Upper lobe of left lung (tissue), 6 donors: ENCODE measurements at regions not wholly inside any gene's neighbourhood (a gene's known extent, or its start where the extent isn't known, plus 50 kb on each side); places are given as distances from the start of the nearest gene placed in this dataset.

Experiments used
- ATAC-seq, 2 donors: fragments of 200-7000 bp; cut with Tn5 transposase; one replicate each; pipeline ENCODE4 v1.9.1; 2022; ENCODE audit warnings: mild to moderate bottlenecking in 2 of 2, moderate library complexity in 2 of 2; ENCODE audit not compliant: low FRiP score in 2 of 2
- DNase-seq, 2 donors: peaks; one replicate each; pipeline ENCODE4 v3.0.0-alpha.2; 2019 to 2020
- H3K27ac ChIP-seq, 4 donors: fragments of 200-600 bp; sonication (generic); one replicate each; pipeline ENCODE4 v1.5.1; 2016 to 2019
- H3K27me3 ChIP-seq, 4 donors: fragments of 200-600 bp; sonication (generic); one replicate each; pipeline ENCODE4 v1.5.1; 2017 to 2019
- H3K36me3 ChIP-seq, 4 donors: fragments of 200-600 bp; sonication (generic); one replicate each; pipeline ENCODE4 v1.5.1; 2016 to 2019
- H3K4me1 ChIP-seq, 4 donors: fragments of 200-600 bp; sonication (generic); one replicate each; pipeline ENCODE4 v1.5.1; 2018 to 2019
- H3K4me3 ChIP-seq, 4 donors: fragments of 200-600 bp; sonication (generic); one replicate each; pipeline ENCODE4 v1.5.1; 2017 to 2019; ENCODE audit warnings: mild to moderate bottlenecking in 2 of 4, moderate library complexity in 1 of 4
- H3K9me3 ChIP-seq, 4 donors: fragments of 200-600 bp; sonication (generic); one replicate each; pipeline ENCODE4 v1.5.1; 2018 to 2019
- CTCF ChIP-seq, 6 experiments: fragments of 450-650 bp in 4 of 6; fragments of 200-600 bp in 2 of 6; sonication (generic) in 2 of 6; IDR thresholded peaks; one replicate each; pipeline ENCODE4 v1.5.1; 2016 to 2019; ENCODE audit warnings: antibody characterized with exemption in 6 of 6
- EP300 ChIP-seq, 4 donors: sonication (generic); formaldehyde crosslinking; IDR thresholded peaks; one replicate each; pipeline ENCODE4 v1.5.1; 2017; ENCODE audit warnings: antibody characterized with exemption in 4 of 4, control low read depth in 2 of 4
- POLR2A ChIP-seq, 4 donors: fragments of 450-650 bp; IDR thresholded peaks; one replicate each; pipeline ENCODE4 v1.5.1; 2016 to 2017; ENCODE audit warnings: antibody characterized with exemption in 4 of 4, mild to moderate bottlenecking in 2 of 4
- POLR2AphosphoS5 ChIP-seq, 2 donors: sonication (generic); formaldehyde crosslinking; IDR thresholded peaks; one replicate each; pipeline ENCODE4 v1.5.1; 2017; ENCODE audit warnings: antibody characterized with exemption in 2 of 2
- WGBS, 2 donors: methylation state at CpG; one replicate each; pipeline ENCODE4 v1.1.5; 2017 to 2018; 5-methylcytosine and 5-hydroxymethylcytosine counted together
- donor health status: DM: no; HTN: no; CAD: no; lungs with moderate emphysema.
- donor health status: DM: no; HTN: yes; CAD: no; lungs with severe emphysema.

GRCh38 chr6:154580397-154581135 is 70.1 kb upstream of the CNKSR3 start:
- ATAC-seq = no peak
- H3K4me3 ChIP-seq = no peak overlapping the region
- no peaks in the 10 kb centered on the region for H3K9me3 ChIP-seq
- no peaks in the 10 kb centered on the region for H3K36me3 ChIP-seq
- DNase-seq = no peak
- no peak for TF ChIP-seq POLR2A (IDR thresholded peaks at IDR 0.05)
- no peak for TF ChIP-seq CTCF (IDR thresholded peaks at IDR 0.05)
- TF ChIP-seq POLR2AphosphoS5 (IDR thresholded peaks at IDR 0.05) = no peak
- TF ChIP-seq EP300 (IDR thresholded peaks at IDR 0.05) = no peak
- H3K27ac ChIP-seq = no peak overlapping the region
- H3K4me1 ChIP-seq = no peaks in the 10 kb centered on the region
- no peaks in the 10 kb centered on the region for H3K27me3 ChIP-seq

- ATAC-seq = no peak
These were observed 72.2 kb upstream of the CNKSR3 start for GRCh38 chr6:154582696-154583095.

DNA sequence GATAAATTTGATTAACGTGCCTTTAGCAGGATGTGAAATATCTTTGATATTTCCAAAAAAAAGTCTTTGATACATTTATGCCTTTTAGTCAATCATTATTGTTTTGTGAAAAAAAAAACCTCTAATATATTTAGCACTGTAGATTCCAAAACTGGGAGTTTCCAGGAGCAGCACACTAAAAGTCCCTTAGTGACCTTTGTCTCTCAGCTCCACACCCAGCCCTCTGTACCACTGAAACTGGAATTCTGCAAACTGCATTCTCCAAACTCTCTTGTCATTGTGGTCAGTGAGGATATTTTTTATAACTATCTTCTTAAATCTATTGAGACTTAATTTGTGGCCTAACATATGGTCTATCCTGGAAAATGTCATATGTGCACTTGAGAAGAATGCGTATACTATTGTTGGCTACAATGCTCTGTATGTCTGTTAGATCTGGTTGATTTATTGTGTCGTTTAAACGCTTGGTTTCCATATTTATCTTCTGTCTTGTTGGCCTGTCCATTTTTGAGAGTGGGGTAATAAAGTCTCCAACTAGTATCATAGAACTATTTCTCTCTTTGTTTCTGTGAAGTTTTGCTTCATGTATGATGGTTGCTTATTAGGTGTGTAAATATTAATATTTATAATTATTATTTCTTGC is 73.2 kb upstream of the CNKSR3 start:
- Histone ChIP-seq H3K4me3 (no peak overlapping the region), H3K27me3 (no peaks in the 10 kb centered on the region), H3K36me3 (no peaks in the 10 kb centered on the region), H3K4me1 (no peaks in the 10 kb centered on the region), H3K9me3 (no peaks in the 10 kb centered on the region), H3K27ac (no peak overlapping the region)
- 86 to 97% methylated on average over 4 of the region's 4 CpGs for WGBS, 2 donors
- DNase-seq (no peak), ATAC-seq (no peak)
- no peak for TF ChIP-seq POLR2A (IDR thresholded peaks at IDR 0.05)
- TF ChIP-seq EP300 (IDR thresholded peaks at IDR 0.05) = no peak
- no peak for TF ChIP-seq POLR2AphosphoS5 (IDR thresholded peaks at IDR 0.05)
- TF ChIP-seq CTCF (IDR thresholded peaks at IDR 0.05) = no peak

More at GRCh38 chr6:154582696-154583095, 72.2 kb upstream of the CNKSR3 start:
- Histone ChIP-seq H3K4me3 (no peak overlapping the region), H3K36me3 (no peaks in the 10 kb centered on the region), H3K27ac (no peak overlapping the region), H3K9me3 (no peaks in the 10 kb centered on the region), H3K4me1 (no peaks in the 10 kb centered on the region), H3K27me3 (no peaks in the 10 kb centered on the region)
- 69 to 78% methylated on average over 1 of the region's 1 CpG for WGBS, 2 donors
- TF ChIP-seq CTCF (IDR thresholded peaks at IDR 0.05) = no peak
- TF ChIP-seq EP300 (IDR thresholded peaks at IDR 0.05) = no peak
- no peak for DNase-seq

- Histone ChIP-seq H3K4me3 (no peak overlapping the region), H3K27ac (no peak overlapping the region), H3K27me3 (no peaks in the 10 kb centered on the region), H3K9me3 (no peaks in the 10 kb centered on the region), H3K4me1 (no peaks in the 10 kb centered on the region), H3K36me3 (no peaks in the 10 kb centered on the region)
- no peak for DNase-seq
- 49 to 53% methylated on average over 4 of the region's 4 CpGs for WGBS, 2 donors
- ATAC-seq = no peak
- TF ChIP-seq CTCF (IDR thresholded peaks at IDR 0.05) = no peak
These were observed 80.3 kb upstream of the CNKSR3 start for GRCh38 chr6:154590756-154591155.

DNA sequence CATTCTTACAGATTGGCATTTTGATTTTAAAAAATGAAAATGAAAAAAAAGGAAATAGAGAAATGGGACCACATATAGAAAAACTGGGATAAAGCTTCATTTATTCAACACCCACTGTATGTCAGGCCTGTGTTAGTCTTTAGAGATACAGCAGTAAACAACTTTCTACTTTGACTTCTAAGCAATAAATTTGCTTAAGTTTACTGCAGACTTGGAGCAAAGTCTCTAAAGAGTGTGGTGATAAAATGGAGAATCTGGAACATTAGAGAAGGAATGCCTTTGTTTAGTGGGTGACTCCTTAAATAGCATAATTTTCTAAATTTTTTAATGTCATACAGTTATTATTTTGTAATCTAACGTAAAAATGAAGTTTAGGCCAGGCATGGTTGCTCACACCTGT is 80.7 kb upstream of the CNKSR3 start:
- DNase-seq (no peak), ATAC-seq (no peak)
- H3K27ac ChIP-seq = no peak overlapping the region
- no peaks in the 10 kb centered on the region for H3K9me3 ChIP-seq
- H3K4me1 ChIP-seq = no peaks in the 10 kb centered on the region
- H3K27me3 ChIP-seq = no peaks in the 10 kb centered on the region
- no peaks in the 10 kb centered on the region for H3K36me3 ChIP-seq
- H3K4me3 ChIP-seq = no peak overlapping the region
- WGBS, 2 donors = 87 to 100% methylated on average over 1 of the region's 1 CpG
- no peak for TF ChIP-seq CTCF (IDR thresholded peaks at IDR 0.05)
- no peak for TF ChIP-seq EP300 (IDR thresholded peaks at IDR 0.05)
